ENCODE measurements at regions not wholly inside any gene's neighbourhood (a gene's known extent, or its start where the extent isn't known, plus 50 kb on each side); places are given as distances from the start of the nearest gene placed in this dataset.

GRCh38 chr15:47283246-47283645 lies 434.1 kb upstream of the SEMA6D start:
- TF ChIP-seq CTCF (IDR thresholded peaks at IDR 0.05; ENCODE audit: low read depth, low read length) = no peak
- in situ Hi-C loops (cut with HindIII; ENCODE audit: low sequenced_read_pairs) = no loop called here
- H3K4me3 ChIP-seq (ENCODE audit: low read depth, low read length) = no peak overlapping the region
- no peak for DNase-seq (ENCODE audit: low read depth, low spot score)

GRCh38 chr15:47288794-47289193 lies 428.5 kb upstream of the SEMA6D start:
- DNase-seq (ENCODE audit: low read depth, low spot score) = no peak

GRCh38 chr15:47289656-47290055 lies 427.6 kb upstream of the SEMA6D start:
- no peak for TF ChIP-seq CTCF (IDR thresholded peaks at IDR 0.05; ENCODE audit: low read depth, low read length)
- H3K4me3 ChIP-seq (ENCODE audit: low read depth, low read length) = no peak overlapping the region
- DNase-seq (ENCODE audit: low read depth, low spot score) = no peak
- in situ Hi-C loops (cut with HindIII; ENCODE audit: low sequenced_read_pairs) = no loop called here

More at GRCh38 chr15:47288794-47289193, 428.5 kb upstream of the SEMA6D start:
- TF ChIP-seq CTCF (IDR thresholded peaks at IDR 0.05; ENCODE audit: low read depth, low read length) = no peak
- in situ Hi-C loops (cut with HindIII; ENCODE audit: low sequenced_read_pairs) = no loop called here
- H3K4me3 ChIP-seq (ENCODE audit: low read depth, low read length) = no peak overlapping the region

GRCh38 chr15:47291767-47292166 lies 425.5 kb upstream of the SEMA6D start:
- no peak overlapping the region for H3K4me3 ChIP-seq (ENCODE audit: low read depth, low read length)
- no peak for DNase-seq (ENCODE audit: low read depth, low spot score)
- in situ Hi-C loops (cut with HindIII; ENCODE audit: low sequenced_read_pairs) = no loop called here
- no peak for TF ChIP-seq CTCF (IDR thresholded peaks at IDR 0.05; ENCODE audit: low read depth, low read length)

- no peak for TF ChIP-seq CTCF (IDR thresholded peaks at IDR 0.05; ENCODE audit: low read depth, low read length)
- in situ Hi-C loops (cut with HindIII; ENCODE audit: low sequenced_read_pairs) = no loop called here
- DNase-seq (ENCODE audit: low read depth, low spot score) = no peak
- no peak overlapping the region for H3K4me3 ChIP-seq (ENCODE audit: low read depth, low read length)
These were observed 424.6 kb upstream of the SEMA6D start for GRCh38 chr15:47292638-47293190.

- in situ Hi-C loops (cut with HindIII; ENCODE audit: low sequenced_read_pairs) = no loop called here
- DNase-seq (ENCODE audit: low read depth, low spot score) = peak; percentile 96
These were observed 423.7 kb upstream of the SEMA6D start for GRCh38 chr15:47293466-47294162.

More at GRCh38 chr15:47293466-47294162, 423.7 kb upstream of the SEMA6D start:
- no peak overlapping the region for H3K4me3 ChIP-seq (ENCODE audit: low read depth, low read length)
- no peak for TF ChIP-seq CTCF (IDR thresholded peaks at IDR 0.05; ENCODE audit: low read depth, low read length)
